H1 (cell line): ENCODE measurements at regions not wholly inside any gene's neighbourhood (a gene's known extent, or its start where the extent isn't known, plus 50 kb on each side); places are given as distances from the start of the nearest gene placed in this dataset.

Experiments
- CTCF ChIA-PET: fragments of 300-600 bp; sonication (Branson Sonifier 250); formaldehyde crosslinking; loops from one replicate; lab custom pipeline; 2021; ENCODE audit not compliant: partially characterized antibody; lab: Charles Lee
- POLR2A ChIA-PET: fragments of 300-600 bp; sonication (Branson Sonifier 250); formaldehyde crosslinking; loops from one replicate; lab custom pipeline; 2021; ENCODE audit warnings: inconsistent platforms; ENCODE audit not compliant: partially characterized antibody; lab: Charles Lee
- DNase-seq, 2 experiments: peaks; one replicate each; pipeline versions ENCODE4 v3.0.0 to v3.0.0-alpha.2; 2010 to 2022; ENCODE audit warnings: low spot score in 2 of 2, low read depth in 1 of 2, mixed read lengths in 1 of 2
- FAIRE-seq: peaks from 2 replicates; lab custom pipeline; 2011; peaks lifted over from hg19 to GRCh38; lab: Jason Lieb, UNC
- H2AFZ ChIP-seq: 2 replicates; pipeline ENCODE4 v1.8.1; 2012; ENCODE audit warnings: low read length, inconsistent platforms
- H2AK5ac ChIP-seq: 2 replicates; pipeline ENCODE4 v1.6.1; 2013; ENCODE audit warnings: low read depth, low read length
- H2BK120ac ChIP-seq: replicated peaks from 2 replicates; pipeline ENCODE3; 2013; ENCODE audit warnings: low read depth, low read length, inconsistent platforms
- H2BK12ac ChIP-seq: 2 replicates; pipeline ENCODE4 v1.6.1; 2013; ENCODE audit warnings: low read depth, low read length
- H2BK15ac ChIP-seq: 2 replicates; pipeline ENCODE4 v1.6.1; 2013; ENCODE audit warnings: low read length
- H2BK20ac ChIP-seq: 2 replicates; pipeline ENCODE4 v1.6.1; 2013; ENCODE audit warnings: low read length
- H2BK5ac ChIP-seq: 2 replicates; pipeline ENCODE4 v1.6.1; 2013; ENCODE audit warnings: low read depth, low read length
- H3K14ac ChIP-seq: 2 replicates; pipeline ENCODE4 v1.6.1; 2013; ENCODE audit warnings: inconsistent platforms; ENCODE audit not compliant: insufficient read length
- H3K18ac ChIP-seq: 2 replicates; pipeline ENCODE4 v1.6.1; 2013; ENCODE audit warnings: low read length; ENCODE audit errors: extremely low read depth
- H3K23ac ChIP-seq: 2 replicates; pipeline ENCODE4 v1.6.1; 2013; ENCODE audit warnings: inconsistent platforms; ENCODE audit not compliant: insufficient read length
- H3K23me2 ChIP-seq: 2 replicates; pipeline ENCODE4 v1.6.1; 2013; ENCODE audit warnings: low read depth, low read length
- H3K27ac ChIP-seq: 2 replicates; pipeline ENCODE4 v1.6.1; 2011; ENCODE audit warnings: low read depth, low read length, inconsistent platforms
- H3K27me3 ChIP-seq, 4 experiments: replicated peaks in 1 of 4; 1 replicate in 1 of 4; 2 replicates in 3 of 4; pipeline versions ENCODE4 v1.6.1 to v1.8.1; 2011 to 2013; ENCODE audit warnings: low read length in 3 of 4, mild to moderate bottlenecking in 3 of 4, inconsistent platforms in 2 of 4, mixed read lengths in 2 of 4, moderate library complexity in 1 of 4; ENCODE audit not compliant: control insufficient read depth in 3 of 4, insufficient read depth in 3 of 4; ENCODE audit errors: extremely low read depth in 1 of 4
- H3K36me3 ChIP-seq, 4 experiments: 2 replicates each; pipeline versions ENCODE4 v1.6.1 to v1.8.1; 2011 to 2013; ENCODE audit warnings: mild to moderate bottlenecking in 4 of 4, low read length in 3 of 4, moderate library complexity in 2 of 4, control low read depth in 1 of 4, inconsistent platforms in 1 of 4; ENCODE audit not compliant: insufficient read depth in 4 of 4, control insufficient read depth in 2 of 4
- H3K4ac ChIP-seq: replicated peaks from 2 replicates; pipeline ENCODE3; 2013; ENCODE audit warnings: low read length, low read depth, mixed read lengths, inconsistent platforms; ENCODE audit not compliant: insufficient read length
- H3K4me1 ChIP-seq, 4 experiments: replicated peaks in 1 of 4; 1 replicate in 1 of 4; 2 replicates in 3 of 4; pipeline versions ENCODE4 v1.6.1 to v1.8.1; 2011 to 2013; ENCODE audit warnings: low read length in 3 of 4, inconsistent platforms in 2 of 4, mixed read lengths in 1 of 4; ENCODE audit not compliant: insufficient read depth in 4 of 4, control insufficient read depth in 3 of 4
- H3K4me2 ChIP-seq, 2 experiments: 2 replicates each; pipeline versions ENCODE4 v1.6.1 to v1.8.1; 2011 to 2013; ENCODE audit warnings: low read depth in 2 of 2, low read length in 2 of 2, control low read depth in 1 of 2, inconsistent platforms in 1 of 2, mild to moderate bottlenecking in 1 of 2; ENCODE audit not compliant: insufficient read depth in 1 of 2
- H3K4me3 ChIP-seq, 4 experiments: fragments of 200-600, 300-600 bp in 1 of 4; sonication (generic), shearing (Covaris generic), sonication (Bioruptor Twin) in 1 of 4; 2 replicates each; pipeline versions ENCODE4 v1.5.1 to v1.8.1; 2011 to 2016; ENCODE audit warnings: low read length in 4 of 4, low read depth in 3 of 4, control low read depth in 2 of 4, inconsistent platforms in 2 of 4, mild to moderate bottlenecking in 2 of 4, mixed read lengths in 1 of 4, moderate library complexity in 1 of 4; ENCODE audit not compliant: insufficient read depth in 2 of 4; ENCODE audit errors: extremely low read depth in 1 of 4
- H3K56ac ChIP-seq: replicated peaks from 2 replicates; pipeline ENCODE3; 2013; ENCODE audit warnings: low read depth, mild to moderate bottlenecking, mixed read lengths, low read length, inconsistent platforms; ENCODE audit not compliant: insufficient read length
- H3K79me1 ChIP-seq: 2 replicates; pipeline ENCODE4 v1.6.1; 2013; ENCODE audit warnings: low read depth, low read length, control low read depth
- H3K79me2 ChIP-seq, 2 experiments: 2 replicates each; pipeline versions ENCODE4 v1.6.1 to v1.8.1; 2012 to 2013; ENCODE audit warnings: low read length in 2 of 2, mild to moderate bottlenecking in 2 of 2, inconsistent platforms in 1 of 2; ENCODE audit not compliant: insufficient read depth in 2 of 2, control insufficient read depth in 1 of 2
- H3K9ac ChIP-seq, 4 experiments: replicated peaks in 1 of 4; 1 replicate in 1 of 4; 2 replicates in 3 of 4; pipeline versions ENCODE4 v1.6.1 to v1.8.1; 2011 to 2013; ENCODE audit warnings: low read depth in 3 of 4, low read length in 3 of 4, control low read depth in 2 of 4, mild to moderate bottlenecking in 2 of 4, moderate library complexity in 2 of 4, inconsistent platforms in 1 of 4; ENCODE audit errors: extremely low read depth in 1 of 4
- H3K9me3 ChIP-seq, 2 experiments: 2 replicates each; pipeline versions ENCODE4 v1.6.1 to v1.8.1; 2012 to 2013; ENCODE audit warnings: mild to moderate bottlenecking in 2 of 2, moderate library complexity in 2 of 2, control low read depth in 1 of 2, inconsistent platforms in 1 of 2, low read depth in 1 of 2, low read length in 1 of 2, mixed read lengths in 1 of 2; ENCODE audit not compliant: insufficient read depth in 2 of 2
- H4K20me1 ChIP-seq, 2 experiments: replicated peaks in 1 of 2; 2 replicates each; pipeline versions ENCODE3 to v1.8.1; 2011 to 2013; ENCODE audit warnings: inconsistent platforms in 2 of 2, low read length in 2 of 2, mild to moderate bottlenecking in 1 of 2; ENCODE audit not compliant: insufficient read depth in 2 of 2, control insufficient read depth in 1 of 2
- H4K5ac ChIP-seq: 2 replicates; pipeline ENCODE4 v1.6.1; 2013; ENCODE audit warnings: low read length, low read depth, mixed read lengths, inconsistent platforms; ENCODE audit not compliant: insufficient read length
- H4K8ac ChIP-seq: 2 replicates; pipeline ENCODE4 v1.8.0; 2013; ENCODE audit warnings: mild to moderate bottlenecking, moderate library complexity, low read length, inconsistent platforms; ENCODE audit not compliant: insufficient read depth; ENCODE audit errors: extremely low read depth
- H4K91ac ChIP-seq: replicated peaks from 2 replicates; pipeline ENCODE3; 2013; ENCODE audit warnings: low read length, mixed read lengths, inconsistent platforms; ENCODE audit not compliant: insufficient read length
- NANOG ChIP-seq: IDR thresholded peaks from 2 replicates; pipeline ENCODE4 v1.6.1; 2011; ENCODE audit warnings: low read length, low read depth, mild to moderate bottlenecking, inconsistent platforms; ENCODE audit not compliant: insufficient read depth, poor library complexity, severe bottlenecking
- RXRA ChIP-seq: IDR thresholded peaks from 2 replicates; pipeline ENCODE4 v1.6.1; 2011; ENCODE audit warnings: low read depth, mild to moderate bottlenecking, low read length, moderate library complexity; ENCODE audit not compliant: insufficient read depth
- SP4 ChIP-seq: IDR thresholded peaks from 2 replicates; pipeline ENCODE4 v1.6.1; 2012; ENCODE audit warnings: low read length, inconsistent platforms
- WGBS, 2 experiments: shearing (Covaris generic) in 1 of 2; methylation state at CpG; one replicate each; pipeline versions ENCODE4 v1.1.6 to v1.1.7; 2013 to 2015; ENCODE audit warnings: low lambda C conversion rate in 2 of 2, mixed read lengths in 2 of 2, inconsistent platforms in 1 of 2, low coverage in 1 of 2, missing lambda C conversion rate in 1 of 2; ENCODE audit not compliant: insufficient replicate concordance in 2 of 2, insufficient coverage in 1 of 2, insufficient read length in 1 of 2; ENCODE audit errors: extremely low coverage in 1 of 2, missing lambda C conversion rate in 1 of 2; 5-methylcytosine and 5-hydroxymethylcytosine counted together
- TF ChIP-seq, protein P1 (sequence below): IDR thresholded peaks from 2 replicates; pipeline ENCODE4 v1.6.1; 2012; ENCODE audit warnings: inconsistent platforms

- Histone ChIP-seq H3K27me3 (no peaks in the 10 kb centered on the region), H3K4me3 (no peak overlapping the region), H2BK15ac (no peak overlapping the region), H2BK5ac (no peak overlapping the region), H2AK5ac (no peak overlapping the region), H2AFZ (no peak overlapping the region), H3K4me1 (no peaks in the 10 kb centered on the region), H2BK12ac (no peak overlapping the region), H4K5ac (no peak overlapping the region), H3K36me3 (no peaks in the 10 kb centered on the region), H3K4ac (no peak overlapping the region), H3K56ac (no peak overlapping the region), H4K91ac (no peak overlapping the region), H2BK120ac (no peak overlapping the region), H2BK20ac (no peak overlapping the region), H4K20me1 (no peaks in the 10 kb centered on the region), H3K18ac (no peak overlapping the region), H3K14ac (no peak overlapping the region), H3K9me3 (peaks cover 0 to 4% of the 10 kb centered on the region in 2 experiments; a peak in 2 of 4 replicates), H3K23ac (no peak overlapping the region), H3K4me2 (no peak overlapping the region), H3K79me1 (no peaks in the 10 kb centered on the region), H3K79me2 (no peaks in the 10 kb centered on the region), H3K23me2 (no peaks in the 10 kb centered on the region), H3K27ac (no peak overlapping the region), H3K9ac (no peak overlapping the region), H4K8ac (no peak overlapping the region)
- POLR2A ChIA-PET, result no interaction called here
- CTCF ChIA-PET, result interaction anchor here (0.5 to 1.1 kb wide), 3 partner anchors 14 to 392 kb away, joined by 3 to 4 read pairs (median 4); no protein-coding TSS in a partner anchor
- DNase-seq (no peak), FAIRE-seq (no peak)
- WGBS, 2 experiments, result 87% methylated on average over 17 of the region's 21 CpGs; no CpG with 5 or more reads in 1 of the 2 experiments
- TF ChIP-seq SP4 (no peak), RXRA (no peak), NANOG (no peak)
- TF ChIP-seq, protein P1, sequence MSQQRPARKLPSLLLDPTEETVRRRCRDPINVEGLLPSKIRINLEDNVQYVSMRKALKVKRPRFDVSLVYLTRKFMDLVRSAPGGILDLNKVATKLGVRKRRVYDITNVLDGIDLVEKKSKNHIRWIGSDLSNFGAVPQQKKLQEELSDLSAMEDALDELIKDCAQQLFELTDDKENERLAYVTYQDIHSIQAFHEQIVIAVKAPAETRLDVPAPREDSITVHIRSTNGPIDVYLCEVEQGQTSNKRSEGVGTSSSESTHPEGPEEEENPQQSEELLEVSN, result no peak
Measured at GRCh38 chr7:156082048-156083040, 270.1 kb upstream of the SHH start.
